GM12878 (cell line): ENCODE measurements at regions not wholly inside any gene's neighbourhood (a gene's known extent, or its start where the extent isn't known, plus 50 kb on each side); places are given as distances from the start of the nearest gene placed in this dataset.

Experiments used
- ATAC-seq: fragments of 200-7000 bp; cut with Tn5 transposase; 3 replicates; pipeline ENCODE4 v1.9.1; 2020; ENCODE audit warnings: mild to moderate bottlenecking, moderate library complexity
- BruUV-seq: library from RNA; stranded (reverse); fragments of 400-500 nt; replicated peaks from 2 replicates; lab custom pipeline; 2021; lab: Mats Ljungman, UMichigan
- CTCF ChIA-PET: fragments of 300-600 bp; sonication (Branson Sonifier 250); formaldehyde crosslinking; extraction: SDS; loops from one replicate; lab custom pipeline; 2021; ENCODE audit warnings: inconsistent platforms; lab: Yijun Ruan, JAX
- POLR2A ChIA-PET: fragments of 350-600 bp; formaldehyde crosslinking; extraction: SDS; loops from one replicate; lab custom pipeline; 2021; ENCODE audit warnings: inconsistent platforms; lab: Charles Lee
- RAD21 ChIA-PET: fragments of 300-600 bp; sonication (Branson Sonifier 250); formaldehyde crosslinking; loops from one replicate; lab custom pipeline; 2023; ENCODE audit warnings: antibody characterized with exemption; ENCODE audit not compliant: unreplicated experiment; lab: Charles Lee
- SMC1A ChIA-PET: fragments of 300-600 bp; sonication (Branson Sonifier 250); formaldehyde crosslinking; loops from one replicate; lab custom pipeline; 2023; ENCODE audit not compliant: unreplicated experiment, uncharacterized antibody; lab: Charles Lee
- DNase-seq: peaks from one replicate; pipeline ENCODE4 v3.0.0-alpha.2; 2011; ENCODE audit warnings: low read depth, low spot score
- FAIRE-seq: peaks from 3 replicates; lab custom pipeline; 2011; peaks lifted over from hg19 to GRCh38; lab: Jason Lieb, UNC
- H2AFZ ChIP-seq: 2 replicates; pipeline ENCODE4 v1.6.0; 2011; ENCODE audit warnings: low read depth, low read length, control low read depth; ENCODE audit not compliant: control insufficient read depth
- H3K27ac ChIP-seq: 2 replicates; pipeline ENCODE4 v1.5.1; 2011; ENCODE audit warnings: control low read depth; ENCODE audit not compliant: control insufficient read depth, insufficient read depth
- H3K27me3 ChIP-seq, 2 experiments: replicated peaks in 1 of 2; 2 replicates each; pipeline versions ENCODE4 v1.6.0 to v1.6.1; 2011; ENCODE audit warnings: low read length in 1 of 2; ENCODE audit not compliant: control insufficient read depth in 2 of 2, insufficient read depth in 2 of 2
- H3K36me3 ChIP-seq, 2 experiments: 2 replicates each; pipeline ENCODE4 v1.5.1; 2011; ENCODE audit warnings: low read length in 1 of 2; ENCODE audit not compliant: control insufficient read depth in 2 of 2, insufficient read depth in 2 of 2
- H3K4me1 ChIP-seq: 2 replicates; pipeline ENCODE4 v1.6.1; 2011; ENCODE audit warnings: mild to moderate bottlenecking, low read length, moderate library complexity, mixed read lengths; ENCODE audit not compliant: control insufficient read depth, insufficient read depth
- H3K4me2 ChIP-seq: 2 replicates; pipeline ENCODE4 v1.6.0; 2011; ENCODE audit warnings: control low read depth; ENCODE audit not compliant: control insufficient read depth, insufficient read depth
- H3K4me3 ChIP-seq: fragments of 200-600 bp; sonication (generic); 2 replicates; pipeline ENCODE4 v1.5.1; 2016
- H3K79me2 ChIP-seq: 2 replicates; pipeline ENCODE4 v1.6.0; 2011; ENCODE audit warnings: low read length; ENCODE audit not compliant: control insufficient read depth, insufficient read depth
- H3K9ac ChIP-seq: 2 replicates; pipeline ENCODE4 v1.8.0; 2011; ENCODE audit warnings: low read length, control low read depth, mixed read lengths; ENCODE audit not compliant: control insufficient read depth, insufficient read depth
- H3K9me3 ChIP-seq: replicated peaks from 3 replicates; pipeline ENCODE4 v1.5.1; 2011; ENCODE audit warnings: mild to moderate bottlenecking, low read length; ENCODE audit not compliant: control insufficient read depth, insufficient read depth
- H4K20me1 ChIP-seq: 2 replicates; pipeline ENCODE4 v1.6.0; 2011; ENCODE audit not compliant: control insufficient read depth, insufficient read depth
- CREB1 ChIP-seq: IDR thresholded peaks from 2 replicates; pipeline ENCODE4 v1.6.1; 2012; ENCODE audit warnings: low read depth, mild to moderate bottlenecking, inconsistent platforms
- ELK1 ChIP-seq: IDR thresholded peaks from 2 replicates; pipeline ENCODE4 v1.6.1; 2012; ENCODE audit warnings: low read depth, low read length, improper control_type of control experiment
- IRF4 ChIP-seq: IDR thresholded peaks from 2 replicates; pipeline ENCODE4 v1.6.1; 2011; ENCODE audit warnings: low read depth, low read length
- KAT2A ChIP-seq: conservative IDR thresholded peaks from 2 replicates; pipeline ENCODE4 v1.6.1; 2011; ENCODE audit warnings: low read depth, low read length; ENCODE audit not compliant: control insufficient read depth
- MLLT1 ChIP-seq: fragments of 450-650 bp; IDR thresholded peaks from 2 replicates; pipeline ENCODE4 v1.6.1; 2016; ENCODE audit warnings: mild to moderate bottlenecking
- MTA3 ChIP-seq: IDR thresholded peaks from 2 replicates; pipeline ENCODE4 v1.6.1; 2012; ENCODE audit warnings: low read length, inconsistent platforms, borderline replicate concordance
- SMAD1 ChIP-seq: fragments of 450-650 bp; IDR thresholded peaks from 2 replicates; pipeline ENCODE4 v1.6.1; 2018; ENCODE audit warnings: mild to moderate bottlenecking, low read depth; ENCODE audit not compliant: partially characterized antibody
- SUZ12 ChIP-seq: fragments of 200-600 bp; sonication (generic); IDR thresholded peaks from one replicate; pipeline ENCODE4 v1.6.1; 2018; ENCODE audit warnings: antibody characterized with exemption, mild to moderate bottlenecking; ENCODE audit not compliant: unreplicated experiment
- ZZZ3 ChIP-seq: IDR thresholded peaks from 2 replicates; pipeline ENCODE4 v1.6.1; 2011; ENCODE audit warnings: low read depth; ENCODE audit not compliant: control insufficient read depth, insufficient read length
- in situ Hi-C: fragments of 300-500 bp; cut with MboI; formaldehyde crosslinking; loops from 9 replicates; pipeline ENCODE4 v1.14.3; 2018; ENCODE audit warnings: mixed read lengths
- intact Hi-C: fragments of 100-400 bp; cut with micrococcal nuclease; formaldehyde crosslinking; loops from one replicate; pipeline ENCODE4 v1.14.2; 2022; ENCODE audit not compliant: unreplicated experiment

- no peak overlapping the region for H3K4me3 ChIP-seq
- H3K27me3 ChIP-seq: no peaks in the 10 kb centered on the region
- no peak overlapping the region for H3K9ac ChIP-seq
- H3K27ac ChIP-seq: no peak overlapping the region
- no TSS peak for BruUV-seq
- H3K36me3 ChIP-seq: no peaks in the 10 kb centered on the region
- ATAC-seq: no peak
- H3K9me3 ChIP-seq: no peaks in the 10 kb centered on the region
- in situ Hi-C loops: no loop called here
- H2AFZ ChIP-seq: no peak overlapping the region
- POLR2A ChIA-PET: no interaction called here
- no peak for DNase-seq
- RAD21 ChIA-PET: no interaction called here
- SMC1A ChIA-PET: interaction anchor here (0.7 kb wide), 1 partner anchor 127 kb away, joined by 3 read pairs; no protein-coding TSS in a partner anchor
- intact Hi-C loops: no loop called here
- CTCF ChIA-PET: no interaction called here
- TF ChIP-seq SUZ12 (no peak), MTA3 (no peak), KAT2A (no peak), MLLT1 (no peak), SMAD1 (no peak), CREB1 (no peak), ELK1 (no peak), ZZZ3 (no peak), IRF4 (no peak)
- H3K4me1 ChIP-seq: no peaks in the 10 kb centered on the region
- no peak overlapping the region for H3K4me2 ChIP-seq
- no peaks in the 10 kb centered on the region for H3K79me2 ChIP-seq
- FAIRE-seq: no peak
- no peaks in the 10 kb centered on the region for H4K20me1 ChIP-seq
Measured at GRCh38 chr5:33011801-33012200, 300.7 kb downstream of the NPR3 start.
